ENCODE measurements at regions not wholly inside any gene's neighbourhood (a gene's known extent, or its start where the extent isn't known, plus 50 kb on each side); places are given as distances from the start of the nearest gene placed in this dataset.
"Not testable (repeated sequence)": the region's sequence is repeated elsewhere in the genome, so short reads cannot be mapped to it uniquely, and the experiment has no call there.

DNA sequence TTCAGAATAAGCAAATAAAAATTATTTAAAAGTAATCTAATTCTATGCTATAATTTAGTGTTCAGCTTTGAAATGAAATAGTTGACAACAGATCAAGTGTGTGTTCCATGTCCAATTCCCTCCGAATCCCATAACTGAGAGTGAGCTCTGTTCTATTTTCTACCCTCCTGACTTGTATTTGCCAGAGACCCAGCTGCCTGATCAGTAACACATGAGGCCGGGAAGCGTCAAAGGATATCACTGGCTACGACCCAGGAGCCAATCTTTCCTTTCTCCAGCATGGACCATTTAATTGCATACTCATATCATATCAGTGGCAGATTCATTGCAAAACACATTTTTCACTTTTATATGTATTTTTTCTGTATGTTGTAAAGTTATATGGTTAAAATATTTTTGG lies 108.8 kb upstream of the TSPAN8 start:
- TF ChIP-seq, protein P1, sequence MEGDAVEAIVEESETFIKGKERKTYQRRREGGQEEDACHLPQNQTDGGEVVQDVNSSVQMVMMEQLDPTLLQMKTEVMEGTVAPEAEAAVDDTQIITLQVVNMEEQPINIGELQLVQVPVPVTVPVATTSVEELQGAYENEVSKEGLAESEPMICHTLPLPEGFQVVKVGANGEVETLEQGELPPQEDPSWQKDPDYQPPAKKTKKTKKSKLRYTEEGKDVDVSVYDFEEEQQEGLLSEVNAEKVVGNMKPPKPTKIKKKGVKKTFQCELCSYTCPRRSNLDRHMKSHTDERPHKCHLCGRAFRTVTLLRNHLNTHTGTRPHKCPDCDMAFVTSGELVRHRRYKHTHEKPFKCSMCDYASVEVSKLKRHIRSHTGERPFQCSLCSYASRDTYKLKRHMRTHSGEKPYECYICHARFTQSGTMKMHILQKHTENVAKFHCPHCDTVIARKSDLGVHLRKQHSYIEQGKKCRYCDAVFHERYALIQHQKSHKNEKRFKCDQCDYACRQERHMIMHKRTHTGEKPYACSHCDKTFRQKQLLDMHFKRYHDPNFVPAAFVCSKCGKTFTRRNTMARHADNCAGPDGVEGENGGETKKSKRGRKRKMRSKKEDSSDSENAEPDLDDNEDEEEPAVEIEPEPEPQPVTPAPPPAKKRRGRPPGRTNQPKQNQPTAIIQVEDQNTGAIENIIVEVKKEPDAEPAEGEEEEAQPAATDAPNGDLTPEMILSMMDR (IDR thresholded peaks at IDR 0.05) = no peak
- CTCF ChIA-PET = no interaction called here
- H3K9me3 Mint-ChIP-seq = peaks cover 1% of the 10 kb centered on the region
- no peaks in the 10 kb centered on the region for H3K27me3 Mint-ChIP-seq
- H3K36me3 Mint-ChIP-seq (ENCODE audit: low read depth) = no peaks in the 10 kb centered on the region
- no peak overlapping the region for H3K27ac Mint-ChIP-seq
- DNase-seq (no peak), ATAC-seq (no peak)
- H3K4me1 Mint-ChIP-seq (ENCODE audit: low read depth) = no peaks in the 10 kb centered on the region
- intact Hi-C loops (cut with micrococcal nuclease) = no loop called here
- POLR2A ChIA-PET = no interaction called here
- no peak overlapping the region for H3K4me3 Mint-ChIP-seq

DNA sequence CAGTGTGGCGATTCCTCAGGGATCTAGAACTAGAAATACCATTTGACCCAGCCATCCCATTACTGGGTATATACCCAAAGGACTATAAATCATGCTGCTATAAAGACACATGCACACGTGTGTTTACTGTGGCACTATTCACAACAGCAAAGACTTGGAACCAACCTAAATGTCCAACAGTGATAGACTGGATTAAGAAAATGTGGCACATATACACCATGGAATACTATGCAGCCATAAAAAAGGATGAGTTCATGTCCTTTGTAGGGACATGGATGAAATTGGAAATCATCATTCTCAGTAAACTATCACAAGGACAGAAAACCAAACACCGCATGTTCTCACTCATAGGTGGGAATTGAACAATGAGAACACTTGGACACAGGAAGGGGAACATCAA lies 107.9 kb upstream of the TSPAN8 start:
- H3K4me1 Mint-ChIP-seq (ENCODE audit: low read depth); ATAC-seq; H3K9me3 Mint-ChIP-seq; H3K4me3 Mint-ChIP-seq; H3K36me3 Mint-ChIP-seq (ENCODE audit: low read depth); POLR2A ChIA-PET; H3K27me3 Mint-ChIP-seq; H3K27ac Mint-ChIP-seq; DNase-seq; intact Hi-C loops (cut with micrococcal nuclease); CTCF ChIA-PET: not testable (repeated sequence)

GRCh38 chr12:71262466-71262865 lies 104.7 kb upstream of the TSPAN8 start:
- Mint-ChIP-seq H3K9me3 (no peaks in the 10 kb centered on the region), H3K36me3 (ENCODE audit: low read depth) (no peaks in the 10 kb centered on the region), H3K27me3 (no peaks in the 10 kb centered on the region), H3K27ac (no peak overlapping the region), H3K4me3 (no peak overlapping the region), H3K4me1 (ENCODE audit: low read depth) (no peaks in the 10 kb centered on the region)
- ATAC-seq (no peak), DNase-seq (no peak)
- POLR2A ChIA-PET = no interaction called here
- CTCF ChIA-PET = no interaction called here
- intact Hi-C loops (cut with micrococcal nuclease) = no loop called here
- TF ChIP-seq, protein P1 (IDR thresholded peaks at IDR 0.05) = no peak

GRCh38 chr12:71252473-71252872 lies 94.7 kb upstream of the TSPAN8 start:
- no peak for ATAC-seq
- Mint-ChIP-seq H3K9me3 (peaks cover 11% of the 10 kb centered on the region), H3K27ac (no peak overlapping the region), H3K4me3 (no peak overlapping the region), H3K27me3 (no peaks in the 10 kb centered on the region), H3K36me3 (ENCODE audit: low read depth) (no peaks in the 10 kb centered on the region), H3K4me1 (ENCODE audit: low read depth) (no peaks in the 10 kb centered on the region)
- DNase-seq = no peak
- POLR2A ChIA-PET = no interaction called here
- intact Hi-C loops (cut with micrococcal nuclease) = no loop called here
- CTCF ChIA-PET = no interaction called here
- TF ChIP-seq, protein P1 (IDR thresholded peaks at IDR 0.05) = no peak

DNA sequence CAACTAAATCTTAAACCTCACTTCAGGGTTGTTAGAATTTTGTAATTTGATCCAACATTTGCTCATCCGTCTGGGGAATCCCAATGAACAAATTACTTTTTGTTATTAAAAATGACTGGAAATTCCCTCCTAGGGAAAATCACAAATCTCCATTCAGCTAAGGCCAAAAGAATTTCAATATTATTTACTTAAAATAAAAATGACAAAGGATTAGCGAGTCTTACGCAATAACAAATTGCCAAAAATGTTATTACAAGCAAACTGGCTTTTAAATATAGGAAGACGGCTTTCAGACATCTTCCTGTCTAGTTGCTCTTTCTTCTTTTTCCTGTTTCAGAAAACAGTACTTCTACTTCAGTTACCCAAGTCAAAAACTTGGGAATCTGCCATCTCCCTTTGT lies 92.4 kb upstream of the TSPAN8 start:
- H3K9me3 Mint-ChIP-seq = peaks cover 10% of the 10 kb centered on the region
- no peak overlapping the region for H3K4me3 Mint-ChIP-seq
- no peak for DNase-seq
- TF ChIP-seq, protein P1 (IDR thresholded peaks at IDR 0.05) = no peak
- POLR2A ChIA-PET = no interaction called here
- intact Hi-C loops (cut with micrococcal nuclease) = no loop called here
- H3K27me3 Mint-ChIP-seq = no peaks in the 10 kb centered on the region
- ATAC-seq = no peak
- H3K4me1 Mint-ChIP-seq (ENCODE audit: low read depth) = no peaks in the 10 kb centered on the region
- H3K36me3 Mint-ChIP-seq (ENCODE audit: low read depth) = no peaks in the 10 kb centered on the region
- CTCF ChIA-PET = no interaction called here
- H3K27ac Mint-ChIP-seq = no peak overlapping the region

DNA sequence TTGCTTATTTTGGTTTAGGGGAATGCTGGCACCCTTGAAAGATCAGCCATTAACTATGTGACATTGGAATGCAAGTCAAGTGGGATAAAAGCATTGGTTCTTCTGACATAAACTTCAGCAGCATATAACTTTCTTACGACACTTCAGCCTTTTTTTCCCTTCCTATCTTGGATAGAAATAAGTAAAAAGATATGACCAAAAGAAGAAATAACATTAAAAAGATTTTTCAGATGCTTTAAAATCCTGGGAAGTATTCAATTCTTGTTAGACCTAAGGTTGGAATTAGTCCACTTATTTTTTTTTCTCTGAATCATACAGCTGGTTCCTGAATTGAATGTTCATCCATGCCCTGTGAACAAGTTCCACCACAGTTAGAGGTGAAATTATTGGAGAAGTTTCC lies 85.6 kb upstream of the TSPAN8 start:
- Mint-ChIP-seq H3K27me3 (no peaks in the 10 kb centered on the region), H3K4me1 (ENCODE audit: low read depth) (no peaks in the 10 kb centered on the region), H3K9me3 (peaks cover 1% of the 10 kb centered on the region), H3K36me3 (ENCODE audit: low read depth) (no peaks in the 10 kb centered on the region), H3K27ac (no peak overlapping the region), H3K4me3 (no peak overlapping the region)
- no peak for DNase-seq
- TF ChIP-seq, protein P1 (IDR thresholded peaks at IDR 0.05) = no peak
- CTCF ChIA-PET = no interaction called here
- POLR2A ChIA-PET = no interaction called here
- no peak for ATAC-seq
- intact Hi-C loops (cut with micrococcal nuclease) = no loop called here
